HepG2 (cell line): ENCODE measurements at regions not wholly inside any gene's neighbourhood (a gene's known extent, or its start where the extent isn't known, plus 50 kb on each side); places are given as distances from the start of the nearest gene placed in this dataset.

Experiments used
- ATAC-seq: fragments of 200-7000 bp; cut with Tn5 transposase; 3 replicates; pipeline ENCODE4 v1.9.1; 2020; ENCODE audit warnings: mild to moderate bottlenecking, moderate library complexity
- BruUV-seq: library from RNA; stranded (reverse); fragments of 400-500 nt; replicated peaks from 2 replicates; lab custom pipeline; 2021; lab: Mats Ljungman, UMichigan
- CTCF ChIA-PET: fragments of 300-600 bp; formaldehyde crosslinking; extraction: SDS; loops from one replicate; lab custom pipeline; 2021; ENCODE audit warnings: low total read pairs, inconsistent platforms, low intra/inter-chr PET ratio; lab: Yijun Ruan, JAX
- POLR2A ChIA-PET: fragments of 350-600 bp; sonication (Branson Sonifier 250); formaldehyde crosslinking; loops from one replicate; lab custom pipeline; 2020; ENCODE audit warnings: antibody characterized with exemption, inconsistent platforms; lab: Yijun Ruan, JAX
- DNase-seq: peaks from one replicate; pipeline ENCODE4 v3.0.0-alpha.2; 2015; ENCODE audit warnings: low spot score
- FAIRE-seq: peaks from 3 replicates; lab custom pipeline; 2011; peaks lifted over from hg19 to GRCh38; lab: Jason Lieb, UNC
- H2AFZ ChIP-seq: one replicate; pipeline ENCODE4 v1.6.1; 2011; ENCODE audit warnings: low read length, inconsistent platforms
- H3K27ac ChIP-seq: fragments of 300-600 bp; 3 replicates; pipeline ENCODE4 v1.8.0; 2011; ENCODE audit warnings: mixed run types, mild to moderate bottlenecking, mixed read lengths, low read length, inconsistent platforms; ENCODE audit not compliant: insufficient read depth; ENCODE audit errors: extremely low read length
- H3K27me3 ChIP-seq, 2 experiments: fragments of 200-600 bp in 1 of 2; 2 replicates in 1 of 2; 3 replicates in 1 of 2; pipeline versions ENCODE4 v1.6.0 to v1.8.0; 2011; ENCODE audit warnings: low read length in 2 of 2, mild to moderate bottlenecking in 2 of 2, moderate library complexity in 2 of 2, inconsistent platforms in 1 of 2; ENCODE audit not compliant: insufficient read depth in 2 of 2, control insufficient read depth in 1 of 2
- H3K36me3 ChIP-seq, 2 experiments: fragments of 200-600 bp in 1 of 2; replicated peaks in 1 of 2; 2 replicates in 1 of 2; 3 replicates in 1 of 2; pipeline versions ENCODE4 v1.5.1 to v1.8.0; 2011; ENCODE audit warnings: low read length in 2 of 2, inconsistent platforms in 1 of 2; ENCODE audit not compliant: insufficient read depth in 2 of 2, control insufficient read depth in 1 of 2
- H3K4me1 ChIP-seq: 2 replicates; pipeline ENCODE4 v1.5.1; 2012; ENCODE audit warnings: low read length, inconsistent platforms; ENCODE audit not compliant: insufficient read depth
- H3K4me2 ChIP-seq: 2 replicates; pipeline ENCODE4 v1.6.0; 2011; ENCODE audit warnings: low read depth, low read length, inconsistent platforms
- H3K4me3 ChIP-seq, 3 experiments: fragments of 200-600 bp in 1 of 3; sonication (generic), shearing (Covaris generic) in 1 of 3; replicated peaks in 1 of 3; 2 replicates each; pipeline ENCODE4 v1.5.1; 2011 to 2016; ENCODE audit warnings: low read length in 3 of 3, inconsistent platforms in 2 of 3, low read depth in 2 of 3, mild to moderate bottlenecking in 2 of 3, control low read depth in 1 of 3, mixed read lengths in 1 of 3; ENCODE audit not compliant: insufficient read depth in 1 of 3
- H3K79me2 ChIP-seq: one replicate; pipeline ENCODE4 v1.6.1; 2011; ENCODE audit warnings: low read length, inconsistent platforms; ENCODE audit not compliant: insufficient read depth
- H3K9ac ChIP-seq: 2 replicates; pipeline ENCODE4 v1.6.0; 2011; ENCODE audit warnings: mild to moderate bottlenecking, low read depth, low read length, inconsistent platforms; ENCODE audit not compliant: insufficient read depth
- H3K9me3 ChIP-seq: 2 replicates; pipeline ENCODE4 v1.5.1; 2012; ENCODE audit warnings: mild to moderate bottlenecking, low read length
- H4K20me1 ChIP-seq: 2 replicates; pipeline ENCODE4 v1.6.0; 2011; ENCODE audit warnings: inconsistent platforms, mild to moderate bottlenecking, low read length, moderate library complexity; ENCODE audit not compliant: insufficient read depth
- CHCHD3 ChIP-seq: sonication (generic); formaldehyde crosslinking; IDR thresholded peaks from 2 replicates; pipeline ENCODE4 v1.8.0; 2022; ENCODE audit warnings: mild to moderate bottlenecking, missing genetic modification reagents, moderate library complexity
- GABPA ChIP-seq, 2 experiments: IDR thresholded peaks; 2 replicates each; pipeline ENCODE4 v1.6.1; 2011 to 2016; ENCODE audit warnings: low read depth in 2 of 2, low read length in 1 of 2, missing biosample characterization in 1 of 2, missing genetic modification characterization in 1 of 2
- KDM5B ChIP-seq: sonication (generic); formaldehyde crosslinking; IDR thresholded peaks from 2 replicates; pipeline ENCODE4 v1.4.0; 2020; ENCODE audit warnings: missing genetic modification reagents, mild to moderate bottlenecking, borderline replicate concordance
- PATZ1 ChIP-seq: sonication (generic); formaldehyde crosslinking; IDR thresholded peaks from 2 replicates; pipeline ENCODE4 v1.4.0; 2020; ENCODE audit warnings: missing genetic modification reagents
- PCBP1 ChIP-seq: fragments of 200-400 bp; formaldehyde crosslinking; IDR thresholded peaks from 2 replicates; pipeline ENCODE4 v1.6.1; 2017; ENCODE audit warnings: mild to moderate bottlenecking, low read depth, low read length, borderline replicate concordance
- PHB2 ChIP-seq: fragments of 450-650 bp; IDR thresholded peaks from 2 replicates; pipeline ENCODE4 v1.6.1; 2018; ENCODE audit not compliant: partially characterized antibody
- PLRG1 ChIP-seq: fragments of 450-650 bp; conservative IDR thresholded peaks from 2 replicates; pipeline ENCODE4 v1.6.1; 2016
- RFX1 ChIP-seq: fragments of 450-650 bp; IDR thresholded peaks from 2 replicates; pipeline ENCODE4 v1.6.1; 2017
- SCMH1 ChIP-seq: sonication (generic); formaldehyde crosslinking; IDR thresholded peaks from 2 replicates; pipeline ENCODE4 v1.9.0; 2021; ENCODE audit warnings: missing genetic modification reagents, mild to moderate bottlenecking, borderline replicate concordance
- TEAD3 ChIP-seq: optimal IDR thresholded peaks from 2 replicates; pipeline ENCODE3; 2016; ENCODE audit warnings: borderline replicate concordance
- ZBTB43 ChIP-seq: sonication (generic); formaldehyde crosslinking; conservative IDR thresholded peaks from 2 replicates; pipeline ENCODE4 v1.4.0; 2020; ENCODE audit warnings: missing genetic modification reagents
- ZNF225 ChIP-seq: sonication (generic); formaldehyde crosslinking; IDR thresholded peaks from 2 replicates; pipeline ENCODE4 v1.4.0; 2020; ENCODE audit warnings: mild to moderate bottlenecking, missing genetic modification reagents
- ZNF232 ChIP-seq: sonication (generic); formaldehyde crosslinking; IDR thresholded peaks from 2 replicates; pipeline ENCODE4 v1.4.0; 2020; ENCODE audit warnings: missing genetic modification reagents, borderline replicate concordance
- ZNF629 ChIP-seq: sonication (generic); formaldehyde crosslinking; conservative IDR thresholded peaks from 2 replicates; pipeline ENCODE4 v1.5.0; 2020; ENCODE audit warnings: missing genetic modification reagents
- ZNF776 ChIP-seq: sonication (generic); formaldehyde crosslinking; IDR thresholded peaks from 2 replicates; pipeline ENCODE4 v1.4.0; 2020; ENCODE audit warnings: mild to moderate bottlenecking, missing genetic modification reagents
- WGBS: methylation state at CpG from one replicate; pipeline ENCODE4 v1.1.6; 2017; ENCODE audit warnings: low lambda C conversion rate; 5-methylcytosine and 5-hydroxymethylcytosine counted together
- in situ Hi-C: cut with HindIII; loops from 2 replicates; pipeline ENCODE4 v1.10.0; 2017; ENCODE audit warnings: low pct_unique_long_range_greater_than_20kb; ENCODE audit not compliant: extremely low pct_ligation_motif_present
- intact Hi-C: fragments of 100-400 bp; cut with micrococcal nuclease; formaldehyde crosslinking; loops from one replicate; pipeline ENCODE4 v1.10.0; 2022; ENCODE audit not compliant: unreplicated experiment

DNA sequence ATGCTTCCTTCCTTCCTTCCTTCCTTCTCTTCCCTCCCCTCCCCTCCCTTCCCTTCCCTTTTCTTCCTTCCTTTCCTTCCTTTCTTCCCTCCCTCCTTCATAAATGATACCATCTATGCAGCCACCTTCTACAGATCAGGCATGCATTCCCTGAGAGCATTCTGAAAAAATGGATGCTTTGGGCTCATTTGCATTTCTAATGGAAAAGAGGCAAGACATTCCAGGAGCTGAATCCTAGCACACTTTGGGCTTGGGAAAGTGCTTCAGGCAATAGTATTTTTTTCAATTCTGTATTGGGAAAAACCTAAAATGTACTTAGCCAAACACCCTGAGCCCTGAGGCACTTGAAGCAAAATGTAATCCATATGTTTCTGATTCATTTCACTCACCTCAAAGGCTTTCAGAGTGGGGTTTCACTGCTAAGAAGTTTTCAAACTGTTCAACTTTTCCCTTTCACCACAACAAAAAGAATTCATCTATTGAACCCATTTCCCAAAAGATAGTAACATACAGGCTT lies 220.1 kb upstream of the RORA start:
- H3K4me2 ChIP-seq: no peak overlapping the region
- no peak for FAIRE-seq
- H3K36me3 ChIP-seq: no peaks in the 10 kb centered on the region
- no peaks in the 10 kb centered on the region for H4K20me1 ChIP-seq
- H3K4me3 ChIP-seq: no peak overlapping the region
- BruUV-seq: no TSS peak
- CTCF ChIA-PET: no interaction called here
- H3K27me3 ChIP-seq: no peaks in the 10 kb centered on the region
- H3K4me1 ChIP-seq: no peaks in the 10 kb centered on the region
- no peak overlapping the region for H2AFZ ChIP-seq
- TF ChIP-seq RFX1 (no peak), PCBP1 (no peak), GABPA (IDR thresholded peaks at IDR 0.05; ENCODE audit: low read depth, low read length) (no peak), GABPA (CRISPR knock-in tag; IDR thresholded peaks at IDR 0.05; ENCODE audit: low read depth) (no peak), KDM5B (no peak)
- DNase-seq: no peak
- no peak for ATAC-seq
- POLR2A ChIA-PET: no interaction called here
- no peak overlapping the region for H3K9ac ChIP-seq
- H3K79me2 ChIP-seq: no peaks in the 10 kb centered on the region
- in situ Hi-C loops: no loop called here
- no peak overlapping the region for H3K27ac ChIP-seq
- intact Hi-C loops: no loop called here
- no peaks in the 10 kb centered on the region for H3K9me3 ChIP-seq

- ATAC-seq (no peak), DNase-seq (no peak), FAIRE-seq (no peak)
- intact Hi-C loops (no loop called here), in situ Hi-C loops (no loop called here)
- Histone ChIP-seq H3K36me3 (no peaks in the 10 kb centered on the region), H3K4me2 (no peak overlapping the region), H3K4me1 (no peaks in the 10 kb centered on the region), H2AFZ (no peak overlapping the region), H3K9ac (no peak overlapping the region), H3K27me3 (no peaks in the 10 kb centered on the region), H3K4me3 (no peak overlapping the region), H4K20me1 (no peaks in the 10 kb centered on the region), H3K9me3 (no peaks in the 10 kb centered on the region), H3K27ac (no peak overlapping the region), H3K79me2 (no peaks in the 10 kb centered on the region)
- ChIA-PET CTCF (no interaction called here), POLR2A (no interaction called here)
- 20% methylated on average over 4 of the region's 4 CpGs for WGBS
- no TSS peak for BruUV-seq
- TF ChIP-seq PHB2: no peak
- no peak for TF ChIP-seq PLRG1
- TF ChIP-seq SCMH1 (CRISPR knock-in tag): no peak
- TF ChIP-seq ZNF776: no peak
- TF ChIP-seq ZBTB43 (CRISPR knock-in tag): no peak
- no peak for TF ChIP-seq PATZ1 (CRISPR knock-in tag)
- TF ChIP-seq CHCHD3: no peak
- no peak for TF ChIP-seq ZNF232 (CRISPR knock-in tag)
- TF ChIP-seq ZNF629 (CRISPR knock-in tag): no peak
- TF ChIP-seq TEAD3 (CRISPR knock-in tag): no peak
- no peak for TF ChIP-seq ZNF225 (CRISPR knock-in tag)
Measured at GRCh38 chr15:61447981-61448380, 218.9 kb upstream of the RORA start.
